ENCODE measurements at regions not wholly inside any gene's neighbourhood (a gene's known extent, or its start where the extent isn't known, plus 50 kb on each side); places are given as distances from the start of the nearest gene placed in this dataset.

- Histone ChIP-seq H3K9me3 (ENCODE audit: control insufficient read depth, insufficient read depth, low read depth, low read length) (no peaks in the 10 kb centered on the region), H3K27me3 (ENCODE audit: control insufficient read depth, insufficient read depth, low read length) (no peaks in the 10 kb centered on the region), H2AFZ (ENCODE audit: low read length) (no peak overlapping the region), H3K79me2 (ENCODE audit: control insufficient read depth, insufficient read depth, low read length) (no peaks in the 10 kb centered on the region), H3K27ac (ENCODE audit: insufficient read depth, low read length) (no peak overlapping the region), H3K4me3 (replicated peaks in 1 of 4; ENCODE audit: control extremely low read depth in 1 of 4, insufficient read depth in 1 of 4, low read depth in 3 of 4, low read length in 4 of 4) (no peak overlapping the region), H3K4me1 (ENCODE audit: control insufficient read depth, extremely low read depth, insufficient read depth, low read length) (no peaks in the 10 kb centered on the region), H3K4me2 (ENCODE audit: extremely low read depth, insufficient read depth, low read length) (no peak overlapping the region), H3K9ac (ENCODE audit: insufficient read depth, low read length) (no peak overlapping the region), H4K20me1 (ENCODE audit: control insufficient read depth, extremely low read depth, insufficient read depth, low read length) (no peaks in the 10 kb centered on the region), H3K36me3 (ENCODE audit: control insufficient read depth, insufficient read depth, low read length) (no peaks in the 10 kb centered on the region)
- TF ChIP-seq EZH2 (IDR thresholded peaks at IDR 0.05; ENCODE audit: low read length, missing control alignments) (no peak), CTCF (conservative IDR thresholded peaks at IDR 0.05 in 1 of 2, IDR thresholded peaks at IDR 0.05 in 1 of 2; ENCODE audit: low read depth in 1 of 2, low read length in 2 of 2) (no peak)
- no peak for DNase-seq (ENCODE audit: low read depth in 2 of 2)
Observed at GRCh38 chr3:1945698-1946097, 153.0 kb upstream of the CNTN4 start.

- Histone ChIP-seq H3K9ac (ENCODE audit: insufficient read depth, low read length) (no peak overlapping the region), H3K27me3 (ENCODE audit: control insufficient read depth, insufficient read depth, low read length) (no peaks in the 10 kb centered on the region), H3K4me2 (ENCODE audit: extremely low read depth, insufficient read depth, low read length) (no peak overlapping the region), H3K79me2 (ENCODE audit: control insufficient read depth, insufficient read depth, low read length) (no peaks in the 10 kb centered on the region), H3K27ac (ENCODE audit: insufficient read depth, low read length) (no peak overlapping the region), H2AFZ (ENCODE audit: low read length) (no peak overlapping the region), H4K20me1 (ENCODE audit: control insufficient read depth, extremely low read depth, insufficient read depth, low read length) (no peaks in the 10 kb centered on the region), H3K36me3 (ENCODE audit: control insufficient read depth, insufficient read depth, low read length) (no peaks in the 10 kb centered on the region), H3K4me3 (replicated peaks in 1 of 4; ENCODE audit: control extremely low read depth in 1 of 4, insufficient read depth in 1 of 4, low read depth in 3 of 4, low read length in 4 of 4) (no peak overlapping the region), H3K9me3 (ENCODE audit: control insufficient read depth, insufficient read depth, low read depth, low read length) (no peaks in the 10 kb centered on the region), H3K4me1 (ENCODE audit: control insufficient read depth, extremely low read depth, insufficient read depth, low read length) (no peaks in the 10 kb centered on the region)
- DNase-seq (ENCODE audit: low read depth in 2 of 2) = no peak
- TF ChIP-seq CTCF (conservative IDR thresholded peaks at IDR 0.05 in 1 of 2, IDR thresholded peaks at IDR 0.05 in 1 of 2; ENCODE audit: low read depth in 1 of 2, low read length in 2 of 2) (no peak), EZH2 (IDR thresholded peaks at IDR 0.05; ENCODE audit: low read length, missing control alignments) (no peak)
Observed at GRCh38 chr3:1953536-1953935, 145.1 kb upstream of the CNTN4 start.

- no peak for DNase-seq (ENCODE audit: low read depth in 2 of 2)
- no peaks in the 10 kb centered on the region for H3K9me3 ChIP-seq (ENCODE audit: control insufficient read depth, insufficient read depth, low read depth, low read length)
- H3K27ac ChIP-seq (ENCODE audit: insufficient read depth, low read length) = no peak overlapping the region
- no peaks in the 10 kb centered on the region for H3K36me3 ChIP-seq (ENCODE audit: control insufficient read depth, insufficient read depth, low read length)
- no peaks in the 10 kb centered on the region for H3K27me3 ChIP-seq (ENCODE audit: control insufficient read depth, insufficient read depth, low read length)
- H2AFZ ChIP-seq (ENCODE audit: low read length) = no peak overlapping the region
- no peak for TF ChIP-seq EZH2 (IDR thresholded peaks at IDR 0.05; ENCODE audit: low read length, missing control alignments)
- TF ChIP-seq CTCF (conservative IDR thresholded peaks at IDR 0.05 in 1 of 2, IDR thresholded peaks at IDR 0.05 in 1 of 2; ENCODE audit: low read depth in 1 of 2, low read length in 2 of 2) = no peak
- H3K4me1 ChIP-seq (ENCODE audit: control insufficient read depth, extremely low read depth, insufficient read depth, low read length) = no peaks in the 10 kb centered on the region
- no peak overlapping the region for H3K9ac ChIP-seq (ENCODE audit: insufficient read depth, low read length)
- no peak overlapping the region for H3K4me3 ChIP-seq (replicated peaks in 1 of 4; ENCODE audit: control extremely low read depth in 1 of 4, insufficient read depth in 1 of 4, low read depth in 3 of 4, low read length in 4 of 4)
- no peaks in the 10 kb centered on the region for H3K79me2 ChIP-seq (ENCODE audit: control insufficient read depth, insufficient read depth, low read length)
- H3K4me2 ChIP-seq (ENCODE audit: extremely low read depth, insufficient read depth, low read length) = no peak overlapping the region
- H4K20me1 ChIP-seq (ENCODE audit: control insufficient read depth, extremely low read depth, insufficient read depth, low read length) = no peaks in the 10 kb centered on the region
Observed at GRCh38 chr3:1954632-1955031, 144.0 kb upstream of the CNTN4 start.

Measured in fibroblast of lung (primary cell).